HCT116 (cell line): ENCODE measurements at regions not wholly inside any gene's neighbourhood (a gene's known extent, or its start where the extent isn't known, plus 50 kb on each side); places are given as distances from the start of the nearest gene placed in this dataset.

ENCODE experiments used
- ATAC-seq: fragments of 200-7000 bp; cut with Tn5 transposase; 2 replicates; pipeline ENCODE4 v1.9.1; 2020; ENCODE audit warnings: mild to moderate bottlenecking, moderate library complexity
- BruUV-seq: library from RNA; stranded (reverse); fragments of 400-500 nt; replicated peaks from 2 replicates; lab custom pipeline; 2021; lab: Mats Ljungman, UMichigan
- CTCF ChIA-PET: fragments of 300-600 bp; sonication (Branson Sonifier 250); formaldehyde crosslinking; loops from one replicate; lab custom pipeline; 2021; ENCODE audit warnings: antibody characterized with exemption; lab: Charles Lee
- POLR2A ChIA-PET: fragments of 300-600, 350-600 bp; sonication (Branson Sonifier 250); formaldehyde crosslinking; loops from one replicate; lab custom pipeline; 2021; ENCODE audit warnings: antibody characterized with exemption; lab: Charles Lee
- RAD21 ChIA-PET, 2 experiments: fragments of 300-600 bp; sonication (Branson Sonifier 250); formaldehyde crosslinking; loops; one replicate each; lab custom pipeline; 2023; ENCODE audit warnings: low total read pairs in 2 of 2; ENCODE audit not compliant: uncharacterized antibody in 2 of 2, unreplicated experiment in 2 of 2, low non-redundant PET in 1 of 2; lab: Charles Lee
- DNase-seq: peaks from one replicate; pipeline ENCODE4 v3.0.0-alpha.2; 2010; ENCODE audit warnings: low read depth, low spot score
- H2AFZ ChIP-seq: fragments of 200-600 bp; shearing (Covaris generic), sonication (generic); 2 replicates; pipeline ENCODE4 v1.6.1; 2017; ENCODE audit warnings: low read depth, mixed run types, mixed read lengths, antibody characterized with exemption, low read length; ENCODE audit not compliant: poor library complexity, severe bottlenecking
- H3K27ac ChIP-seq: 2 replicates; pipeline ENCODE4 v1.5.1; 2012; ENCODE audit warnings: low read depth, low read length
- H3K27me3 ChIP-seq: fragments of 200-600 bp; sonication (generic); 2 replicates; pipeline ENCODE4 v1.6.1; 2016; ENCODE audit warnings: mixed run types, low read length, mixed read lengths; ENCODE audit not compliant: insufficient read depth
- H3K36me3 ChIP-seq, 2 experiments: fragments of 200-500 bp in 1 of 2; fragments of 200-600 bp in 1 of 2; sonication (Bioruptor generic) in 1 of 2; sonication (generic) in 1 of 2; 2 replicates each; pipeline versions ENCODE4 v1.5.1 to v1.6.1; 2014 to 2016; ENCODE audit warnings: low read length in 2 of 2, inconsistent platforms in 1 of 2, mixed read lengths in 1 of 2, mixed run types in 1 of 2; ENCODE audit not compliant: insufficient read depth in 2 of 2, control insufficient read depth in 1 of 2
- H3K4me1 ChIP-seq, 2 experiments: fragments of 200-600 bp in 1 of 2; sonication (generic) in 1 of 2; 2 replicates each; pipeline versions ENCODE4 v1.5.1 to v1.6.1; 2012 to 2017; ENCODE audit warnings: low read length in 2 of 2, inconsistent platforms in 1 of 2, mild to moderate bottlenecking in 1 of 2, mixed read lengths in 1 of 2, mixed run types in 1 of 2, moderate library complexity in 1 of 2; ENCODE audit not compliant: insufficient read depth in 2 of 2, control insufficient read depth in 1 of 2
- H3K4me2 ChIP-seq: fragments of 200-600 bp; sonication (generic); 2 replicates; pipeline ENCODE4 v1.6.1; 2017; ENCODE audit warnings: mixed run types, low read length, mixed read lengths
- H3K4me3 ChIP-seq, 2 experiments: fragments of 200-600 bp in 1 of 2; sonication (generic) in 1 of 2; replicated peaks in 1 of 2; 2 replicates each; pipeline ENCODE4 v1.5.1; 2011 to 2016; ENCODE audit warnings: low read length in 2 of 2, control low read depth in 1 of 2, low read depth in 1 of 2, mild to moderate bottlenecking in 1 of 2, mixed read lengths in 1 of 2, mixed run types in 1 of 2
- H3K79me2 ChIP-seq: fragments of 200-600 bp; sonication (generic); 2 replicates; pipeline ENCODE4 v1.6.1; 2017; ENCODE audit warnings: mild to moderate bottlenecking, mixed run types, low read length, moderate library complexity, mixed read lengths; ENCODE audit not compliant: insufficient read depth
- H3K9ac ChIP-seq: fragments of 200-600 bp; sonication (generic); 2 replicates; pipeline ENCODE4 v1.6.1; 2016; ENCODE audit warnings: low read length, mixed read lengths
- H3K9me2 ChIP-seq: fragments of 200-600 bp; sonication (generic), shearing (Covaris generic); 2 replicates; pipeline ENCODE4 v1.6.1; 2017; ENCODE audit warnings: mixed run types, mild to moderate bottlenecking, moderate library complexity; ENCODE audit not compliant: insufficient read depth
- H3K9me3 ChIP-seq, 2 experiments: fragments of 200-500 bp in 1 of 2; fragments of 200-600 bp in 1 of 2; sonication (Bioruptor generic) in 1 of 2; sonication (generic) in 1 of 2; 2 replicates each; pipeline ENCODE4 v1.6.1; 2014 to 2017; ENCODE audit warnings: low read length in 2 of 2, mixed read lengths in 2 of 2, inconsistent platforms in 1 of 2, low read depth in 1 of 2, mild to moderate bottlenecking in 1 of 2, mixed run types in 1 of 2, moderate library complexity in 1 of 2; ENCODE audit not compliant: control insufficient read depth in 1 of 2, insufficient read depth in 1 of 2
- H4K20me1 ChIP-seq: fragments of 200-600 bp; sonication (generic), shearing (Covaris generic); 2 replicates; pipeline ENCODE4 v1.6.1; 2017; ENCODE audit warnings: mixed run types, mild to moderate bottlenecking, moderate library complexity; ENCODE audit not compliant: insufficient read depth
- ATF3 ChIP-seq: IDR thresholded peaks from 2 replicates; pipeline ENCODE4 v1.6.1; 2012
- CBX3 ChIP-seq: IDR thresholded peaks from 2 replicates; pipeline ENCODE4 v1.6.1; 2012; ENCODE audit warnings: low read depth
- CEBPB ChIP-seq: IDR thresholded peaks from 2 replicates; pipeline ENCODE4 v1.6.1; 2012; ENCODE audit warnings: low read depth
- CTCF ChIP-seq, 3 experiments: fragments of 200-600 bp in 1 of 3; sonication (generic) in 1 of 3; IDR thresholded peaks in 2 of 3; conservative IDR thresholded peaks in 1 of 3; 2 replicates each; pipeline ENCODE4 v1.5.1; 2012 to 2017; ENCODE audit warnings: low read depth in 2 of 3, low read length in 2 of 3, antibody characterized with exemption in 1 of 3, borderline replicate concordance in 1 of 3, control low read depth in 1 of 3, mild to moderate bottlenecking in 1 of 3, mixed read lengths in 1 of 3, mixed run types in 1 of 3, moderate library complexity in 1 of 3; ENCODE audit not compliant: insufficient read depth in 1 of 3
- EGR1 ChIP-seq: IDR thresholded peaks from 2 replicates; pipeline ENCODE4 v1.6.1; 2012; ENCODE audit warnings: low read depth
- EZH2 ChIP-seq: fragments of 200-600 bp; sonication (generic); IDR thresholded peaks from 2 replicates; pipeline ENCODE4 v1.6.1; 2017; ENCODE audit warnings: antibody characterized with exemption, mixed run types
- EZH2phosphoT487 ChIP-seq: fragments of 200-600 bp; IDR thresholded peaks from 2 replicates; pipeline ENCODE4 v1.6.1; 2018; ENCODE audit warnings: antibody characterized with exemption, borderline replicate concordance
- FOSL1 ChIP-seq: IDR thresholded peaks from 2 replicates; pipeline ENCODE4 v1.6.1; 2012; ENCODE audit warnings: low read depth
- MAX ChIP-seq: IDR thresholded peaks from 2 replicates; pipeline ENCODE4 v1.6.1; 2012
- POLR2A ChIP-seq: IDR thresholded peaks from 2 replicates; pipeline ENCODE4 v1.7.0; 2011; ENCODE audit warnings: borderline replicate concordance; ENCODE audit not compliant: insufficient read depth, insufficient read length; ENCODE audit errors: extremely low read depth
- POLR2AphosphoS5 ChIP-seq: IDR thresholded peaks from 2 replicates; pipeline ENCODE4 v1.6.1; 2011; ENCODE audit warnings: mild to moderate bottlenecking, low read depth, low read length, moderate library complexity
- RAD21 ChIP-seq: IDR thresholded peaks from 2 replicates; pipeline ENCODE4 v1.6.1; 2012; ENCODE audit warnings: low read depth, mild to moderate bottlenecking
- REST ChIP-seq: IDR thresholded peaks from 2 replicates; pipeline ENCODE4 v1.6.1; 2012; ENCODE audit warnings: low read depth
- SIN3A ChIP-seq: IDR thresholded peaks from 2 replicates; pipeline ENCODE4 v1.6.1; 2012; ENCODE audit warnings: low read depth
- SP1 ChIP-seq: IDR thresholded peaks from 2 replicates; pipeline ENCODE4 v1.6.1; 2012; ENCODE audit warnings: low read depth
- SRF ChIP-seq: IDR thresholded peaks from 2 replicates; pipeline ENCODE4 v1.6.1; 2012; ENCODE audit warnings: low read depth
- ZNF274 ChIP-seq: fragments of 200-500 bp; sonication (Bioruptor generic); IDR thresholded peaks from 2 replicates; pipeline ENCODE4 v1.6.1; 2014; ENCODE audit warnings: mild to moderate bottlenecking, low read depth, low read length, inconsistent platforms
- intact Hi-C: fragments of 100-400 bp; cut with micrococcal nuclease; formaldehyde crosslinking; loops from 2 replicates; pipeline ENCODE4 v1.10.0; 2022

- no peak overlapping the region for H3K4me3 ChIP-seq
- ChIA-PET RAD21 (no interaction called here), POLR2A (no interaction called here), CTCF (no interaction called here)
- H3K4me2 ChIP-seq = no peak overlapping the region
- H4K20me1 ChIP-seq = no peaks in the 10 kb centered on the region
- no peaks in the 10 kb centered on the region for H3K36me3 ChIP-seq
- H3K9ac ChIP-seq = no peak overlapping the region
- no peaks in the 10 kb centered on the region for H3K4me1 ChIP-seq
- BruUV-seq = no TSS peak
- H3K9me2 ChIP-seq = no peaks in the 10 kb centered on the region
- no peak overlapping the region for H2AFZ ChIP-seq
- H3K27me3 ChIP-seq = no peaks in the 10 kb centered on the region
- no peak overlapping the region for H3K27ac ChIP-seq
- no peak for TF ChIP-seq SP1
- TF ChIP-seq POLR2A = no peak
- TF ChIP-seq FOSL1 = no peak
- TF ChIP-seq POLR2AphosphoS5 = no peak
- TF ChIP-seq ATF3 = no peak
- no peak for TF ChIP-seq RAD21
- no peak for TF ChIP-seq CEBPB
- no peak for TF ChIP-seq CBX3
- TF ChIP-seq MAX = no peak
- no peak for TF ChIP-seq SIN3A
- no peak for TF ChIP-seq REST
- TF ChIP-seq EZH2phosphoT487 = no peak
- TF ChIP-seq EGR1 = no peak
- TF ChIP-seq ZNF274 = no peak
- TF ChIP-seq EZH2 = no peak
- no peak for TF ChIP-seq CTCF (IDR thresholded peaks at IDR 0.05 in 2 of 3, conservative IDR thresholded peaks at IDR 0.05 in 1 of 3; ENCODE audit: borderline replicate concordance in 1 of 3, insufficient read depth in 1 of 3, low read depth in 2 of 3, low read length in 2 of 3)
- TF ChIP-seq SRF = no peak
- no peaks in the 10 kb centered on the region for H3K79me2 ChIP-seq
- DNase-seq = no peak
- no peaks in the 10 kb centered on the region; a peak in 1 of 4 replicates for H3K9me3 ChIP-seq
- no peak for ATAC-seq
- intact Hi-C loops = no loop called here
These were observed 96.4 kb upstream of the FMN2 start for GRCh38 chr1:239995281-239995680.
